Prostate gland (tissue), 2 donors: ENCODE measurements at regions not wholly inside any gene's neighbourhood (a gene's known extent, or its start where the extent isn't known, plus 50 kb on each side); places are given as distances from the start of the nearest gene placed in this dataset.

Experiments
- CTCF ChIP-seq, 4 experiments: fragments of 200-600 bp in 2 of 4; fragments of 450-650 bp in 2 of 4; sonication (generic) in 2 of 4; IDR thresholded peaks; 1 replicate in 3 of 4; 2 replicates in 1 of 4; pipeline ENCODE4 v1.5.1; 2016 to 2019; ENCODE audit warnings: antibody characterized with exemption in 4 of 4, mild to moderate bottlenecking in 2 of 4, moderate library complexity in 2 of 4
- POLR2A ChIP-seq: fragments of 450-650 bp; IDR thresholded peaks from one replicate; pipeline ENCODE4 v1.6.1; 2016; ENCODE audit warnings: antibody characterized with exemption, mild to moderate bottlenecking
- POLR2AphosphoS5 ChIP-seq: sonication (generic); formaldehyde crosslinking; IDR thresholded peaks from one replicate; pipeline ENCODE4 v1.6.1; 2017; ENCODE audit warnings: antibody characterized with exemption

- no peak for TF ChIP-seq CTCF (IDR thresholded peaks at IDR 0.05)
- TF ChIP-seq POLR2AphosphoS5: no peak
- no peak for TF ChIP-seq POLR2A
These were observed 130.9 kb downstream of the GLI2 start for GRCh38 chr2:120866483-120867140.
